Spinal cord (tissue), 9 donors: ENCODE measurements at regions not wholly inside any gene's neighbourhood (a gene's known extent, or its start where the extent isn't known, plus 50 kb on each side); places are given as distances from the start of the nearest gene placed in this dataset.
"Not testable (repeated sequence)": the region's sequence is repeated elsewhere in the genome, so short reads cannot be mapped to it uniquely, and the experiment has no call there.

Source experiments
- DNase-seq, 6 donors: peaks; one replicate each; pipeline versions ENCODE4 v3.0.0 to v3.0.0-alpha.2; 2013 to 2015; ENCODE audit warnings: low spot score in 6 of 6, low read depth in 4 of 6
- H3K27ac ChIP-seq: one replicate; pipeline ENCODE4 v1.5.1; 2013; ENCODE audit warnings: low read depth, low read length, control low read depth
- H3K27me3 ChIP-seq: one replicate; pipeline ENCODE4 v1.6.1; 2013; ENCODE audit warnings: low read length; ENCODE audit not compliant: control insufficient read depth, insufficient read depth
- H3K36me3 ChIP-seq: one replicate; pipeline ENCODE4 v1.6.1; 2013; ENCODE audit warnings: low read length; ENCODE audit not compliant: control insufficient read depth, insufficient read depth
- H3K4me1 ChIP-seq: one replicate; pipeline ENCODE4 v1.6.1; 2013; ENCODE audit warnings: low read length; ENCODE audit not compliant: control insufficient read depth, insufficient read depth
- H3K4me3 ChIP-seq: one replicate; pipeline ENCODE4 v1.5.1; 2013; ENCODE audit warnings: low read depth, low read length, control low read depth
- H3K9me3 ChIP-seq: one replicate; pipeline ENCODE4 v1.6.1; 2013; ENCODE audit warnings: low read length; ENCODE audit not compliant: control insufficient read depth, insufficient read depth
- WGBS: methylation state at CpG from one replicate; pipeline ENCODE4 v1.1.5; 2013; ENCODE audit warnings: missing lambda C conversion rate; ENCODE audit not compliant: insufficient coverage; 5-methylcytosine and 5-hydroxymethylcytosine counted together
- donor health status: healthy.

DNA sequence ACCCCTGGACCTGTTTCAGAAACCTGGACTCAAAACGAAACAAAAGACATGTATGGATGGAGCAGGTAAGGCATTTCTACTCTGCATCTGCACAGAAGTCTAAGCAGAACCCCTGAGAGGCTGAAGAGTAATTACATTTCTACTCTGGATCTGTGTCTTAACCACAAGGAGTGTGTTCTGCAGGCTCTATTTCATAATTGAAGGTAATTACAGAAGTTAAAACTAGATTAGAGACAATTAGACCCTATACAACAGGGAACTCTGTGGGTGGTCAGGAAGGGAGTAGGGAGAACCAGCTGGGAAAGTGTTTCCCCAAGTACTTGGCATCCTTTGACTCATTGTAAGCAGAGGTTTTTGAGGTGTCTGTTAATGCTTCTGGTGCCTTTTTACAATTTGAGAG, 69.8 kb downstream of the IGSF1 start:
- no CpG with 5 or more reads among the region's 1 CpG for WGBS

DNA sequence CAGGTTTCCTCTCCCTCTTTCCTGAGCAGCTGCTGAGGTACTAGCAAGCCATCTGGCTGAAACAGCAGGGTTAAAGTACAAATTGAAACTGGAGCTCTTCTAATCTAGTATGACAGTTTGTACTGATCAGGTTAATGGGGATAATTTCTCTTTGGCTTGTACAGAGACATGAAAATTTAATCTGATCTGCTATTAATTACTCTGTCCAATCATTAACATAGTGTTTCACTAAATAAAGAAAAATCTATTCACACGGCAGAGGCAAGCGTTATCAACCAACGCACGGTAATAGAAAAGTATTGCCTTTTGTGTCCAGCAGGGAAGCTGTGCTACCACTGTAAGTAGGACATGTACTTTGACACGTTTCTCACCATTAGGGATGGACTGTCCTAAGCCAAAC, 71.1 kb downstream of the IGSF1 start:
- no peak for DNase-seq
- Histone ChIP-seq H3K27ac (no peak overlapping the region), H3K4me1 (no peaks in the 10 kb centered on the region), H3K36me3 (no peaks in the 10 kb centered on the region), H3K9me3 (no peaks in the 10 kb centered on the region), H3K27me3 (peaks cover 5% of the 10 kb centered on the region), H3K4me3 (no peak overlapping the region)
- WGBS: 80% methylated on average over 4 of the region's 5 CpGs

More for the DNA sequence above, 69.8 kb downstream of the IGSF1 start:
- H3K4me1 ChIP-seq: no peaks in the 10 kb centered on the region
- H3K27ac ChIP-seq: no peak overlapping the region
- H3K9me3 ChIP-seq: no peaks in the 10 kb centered on the region
- no peaks in the 10 kb centered on the region for H3K36me3 ChIP-seq
- no peak overlapping the region for H3K4me3 ChIP-seq
- H3K27me3 ChIP-seq: no peaks in the 10 kb centered on the region
- no peak for DNase-seq

DNA sequence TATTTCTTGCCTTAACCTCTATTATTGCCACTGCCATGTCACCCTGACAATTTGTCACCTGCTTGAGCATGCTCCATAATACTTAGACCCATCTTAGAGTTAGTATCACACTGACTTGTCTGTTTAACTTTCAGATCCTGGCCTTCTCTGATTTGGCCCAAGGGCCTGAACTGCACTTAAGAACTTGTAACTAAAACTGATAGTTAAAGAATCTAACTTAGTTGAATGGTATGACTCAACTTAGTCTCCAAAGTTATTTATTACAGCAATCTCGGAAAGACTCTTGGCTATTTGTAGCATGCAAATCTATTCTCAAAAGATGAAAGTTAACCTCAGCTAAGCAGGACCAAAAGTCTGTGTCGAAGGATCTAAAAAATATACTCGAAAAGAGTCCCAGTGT, 72.3 kb downstream of the IGSF1 start:
- WGBS: no CpG with 5 or more reads among the region's 3 CpGs
- H3K9me3 ChIP-seq: no peaks in the 10 kb centered on the region
- no peak overlapping the region for H3K27ac ChIP-seq
- no peaks in the 10 kb centered on the region for H3K36me3 ChIP-seq
- H3K4me1 ChIP-seq: no peaks in the 10 kb centered on the region
- H3K27me3 ChIP-seq: peaks cover 5% of the 10 kb centered on the region
- no peak overlapping the region for H3K4me3 ChIP-seq
- no peak for DNase-seq

DNA sequence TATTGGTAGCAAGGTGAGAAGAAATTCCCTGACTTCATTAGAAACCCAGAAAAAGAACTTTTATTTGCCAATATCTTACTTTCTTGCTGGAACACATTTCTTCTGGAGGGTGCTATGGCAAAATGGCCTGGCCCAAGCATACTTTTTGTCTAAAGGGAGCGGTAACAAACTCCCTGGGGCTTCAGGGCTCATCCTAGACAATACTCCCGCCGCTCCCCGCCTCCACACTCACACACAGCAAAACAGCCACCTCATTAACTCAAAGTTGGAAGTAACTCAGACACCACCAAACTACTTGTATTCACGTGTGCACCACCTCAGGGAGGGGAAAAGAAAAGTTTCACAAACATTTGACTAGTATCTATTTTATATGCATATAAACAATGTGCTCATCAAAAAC, 75.7 kb downstream of the IGSF1 start:
- no peak overlapping the region for H3K4me3 ChIP-seq
- peaks cover 5% of the 10 kb centered on the region for H3K27me3 ChIP-seq
- 20% methylated on average over 1 of the region's 5 CpGs for WGBS

DNA sequence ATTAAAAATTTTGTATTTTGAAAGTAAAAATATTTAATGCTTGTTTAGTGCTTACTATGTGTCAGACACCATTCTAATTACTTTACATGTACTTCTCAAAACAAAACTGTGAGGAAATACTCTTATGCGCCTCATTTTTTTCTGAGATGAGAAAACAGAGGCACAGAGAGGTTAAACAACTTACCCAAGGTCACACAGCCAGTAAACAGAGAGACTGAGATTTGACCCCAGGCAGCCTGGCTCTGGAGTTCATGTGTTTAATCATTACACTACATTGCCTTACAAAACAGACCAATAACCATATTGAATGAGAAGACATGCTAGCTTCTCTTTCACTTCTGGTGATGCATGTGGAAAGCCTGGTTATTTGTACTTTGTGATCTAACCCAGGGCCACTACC, 86.3 kb downstream of the IGSF1 start:
- no peaks in the 10 kb centered on the region for H3K36me3 ChIP-seq
- no CpG with 5 or more reads among the region's 1 CpG for WGBS
- no peaks in the 10 kb centered on the region for H3K9me3 ChIP-seq
- H3K27me3 ChIP-seq: no peaks in the 10 kb centered on the region
- H3K4me3 ChIP-seq: no peak overlapping the region
- no peak overlapping the region for H3K27ac ChIP-seq
- no peak for DNase-seq
- H3K4me1 ChIP-seq: no peaks in the 10 kb centered on the region

More for the DNA sequence above, 75.7 kb downstream of the IGSF1 start:
- Histone ChIP-seq H3K4me1 (no peaks in the 10 kb centered on the region), H3K36me3 (no peaks in the 10 kb centered on the region), H3K9me3 (no peaks in the 10 kb centered on the region), H3K27ac (no peak overlapping the region)
- no peak for DNase-seq

DNA sequence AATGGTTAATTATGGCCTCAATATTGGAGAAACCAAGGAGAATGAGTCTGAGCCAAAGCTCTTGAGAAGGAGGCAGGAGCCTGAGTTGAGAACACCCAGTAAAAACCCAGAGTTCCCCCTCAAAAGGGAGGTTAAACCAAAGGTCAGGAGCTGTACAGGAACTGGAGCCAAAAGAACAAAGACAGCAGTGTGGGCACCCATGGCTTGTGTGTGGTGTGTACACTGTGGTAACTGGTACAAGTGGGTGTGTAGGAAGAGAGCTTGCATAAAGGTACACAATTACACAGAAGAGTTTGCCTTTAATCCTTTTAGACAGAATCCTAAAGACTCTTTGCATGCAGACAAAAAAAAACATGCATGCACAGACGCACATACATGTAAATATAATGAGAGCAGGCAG, 87.1 kb downstream of the IGSF1 start:
- H3K36me3 ChIP-seq: no peaks in the 10 kb centered on the region
- no CpG with 5 or more reads among the region's 1 CpG for WGBS
- H3K4me1 ChIP-seq: no peaks in the 10 kb centered on the region
- H3K9me3 ChIP-seq: no peaks in the 10 kb centered on the region
- H3K27ac ChIP-seq: no peak overlapping the region
- no peaks in the 10 kb centered on the region for H3K27me3 ChIP-seq
- DNase-seq: no peak
- H3K4me3 ChIP-seq: no peak overlapping the region

DNA sequence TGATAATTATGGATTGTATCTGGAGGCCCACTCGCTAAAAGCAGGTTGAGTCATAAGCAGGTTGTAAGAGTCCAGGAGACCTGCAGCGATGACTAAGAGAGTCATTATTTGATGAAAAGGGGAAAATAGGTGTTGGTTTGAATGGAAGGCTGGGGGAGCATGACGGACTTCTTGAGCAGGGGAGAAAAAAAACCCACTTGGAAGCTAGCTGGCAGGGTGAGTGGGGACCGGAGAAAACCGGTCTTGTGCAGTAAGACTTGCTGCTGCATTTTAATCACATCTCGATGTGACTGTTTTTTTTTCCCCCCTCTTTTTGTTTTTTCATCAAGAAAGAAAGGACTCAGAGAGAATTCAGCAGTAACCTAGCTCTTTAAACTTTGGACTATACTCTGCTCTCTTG, 90.0 kb downstream of the IGSF1 start:
- no peak overlapping the region for H3K4me3 ChIP-seq
- no peaks in the 10 kb centered on the region for H3K4me1 ChIP-seq
- peak in 3 of 6 donors; percentile 17 to 30 (median 20) for DNase-seq
- 40% methylated on average over 4 of the region's 6 CpGs for WGBS
- no peak overlapping the region for H3K27ac ChIP-seq
- H3K9me3 ChIP-seq: no peaks in the 10 kb centered on the region
- H3K36me3 ChIP-seq: no peaks in the 10 kb centered on the region
- H3K27me3 ChIP-seq: no peaks in the 10 kb centered on the region

DNA sequence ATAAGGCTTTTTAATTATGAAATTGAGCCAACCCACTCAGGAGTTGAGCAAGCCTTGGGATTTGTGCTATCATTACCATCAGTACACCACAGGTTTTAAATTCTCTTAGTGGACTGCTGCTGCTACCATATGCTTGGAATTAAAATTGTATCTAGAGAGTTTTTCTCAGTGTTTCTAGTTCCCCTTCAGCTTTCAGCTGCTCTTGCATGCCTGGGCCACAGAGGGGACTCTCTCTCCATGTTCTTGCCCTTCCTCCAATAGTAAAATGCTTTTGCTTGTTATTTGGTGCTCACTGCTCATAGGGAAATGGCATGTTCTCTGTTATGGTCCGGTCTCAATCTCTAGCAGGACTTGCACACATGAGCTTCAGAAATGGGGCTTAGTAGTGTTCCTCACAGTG, 101.9 kb downstream of the IGSF1 start:
- Histone ChIP-seq H3K27ac (no peak overlapping the region), H3K9me3 (peaks cover 3% of the 10 kb centered on the region), H3K36me3 (no peaks in the 10 kb centered on the region), H3K4me3 (no peak overlapping the region), H3K4me1 (no peaks in the 10 kb centered on the region), H3K27me3 (no peaks in the 10 kb centered on the region)
- peak in 1 of 6 donors; percentile 14 for DNase-seq
- WGBS: 67% methylated on average over 1 of the region's 1 CpG

DNA sequence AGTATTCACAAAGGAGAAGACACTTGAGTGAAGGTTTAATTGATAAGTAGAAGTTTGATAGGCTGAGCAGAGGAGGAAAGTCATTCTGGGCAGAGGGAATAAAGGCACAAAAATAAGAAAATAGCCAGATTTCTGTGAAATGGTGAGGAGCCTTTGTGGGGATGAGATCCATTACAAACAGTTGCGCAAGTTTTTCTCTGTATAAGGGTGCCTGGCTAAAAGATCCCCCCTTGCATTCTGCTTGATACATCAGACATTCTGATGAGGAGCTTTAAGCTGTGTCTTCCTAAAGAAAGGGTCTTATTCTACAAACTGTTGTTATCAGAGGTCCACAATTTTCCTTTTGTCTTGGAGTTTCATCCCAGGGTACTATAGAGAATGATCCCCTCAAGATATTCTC, 112.0 kb downstream of the ARHGAP36 start:
- Histone ChIP-seq H3K4me3 (no peak overlapping the region), H3K27ac (no peak overlapping the region), H3K4me1 (no peaks in the 10 kb centered on the region), H3K9me3 (no peaks in the 10 kb centered on the region), H3K27me3 (no peaks in the 10 kb centered on the region), H3K36me3 (no peaks in the 10 kb centered on the region)
- no peak for DNase-seq
- no CpG with 5 or more reads among the region's 1 CpG for WGBS

DNA sequence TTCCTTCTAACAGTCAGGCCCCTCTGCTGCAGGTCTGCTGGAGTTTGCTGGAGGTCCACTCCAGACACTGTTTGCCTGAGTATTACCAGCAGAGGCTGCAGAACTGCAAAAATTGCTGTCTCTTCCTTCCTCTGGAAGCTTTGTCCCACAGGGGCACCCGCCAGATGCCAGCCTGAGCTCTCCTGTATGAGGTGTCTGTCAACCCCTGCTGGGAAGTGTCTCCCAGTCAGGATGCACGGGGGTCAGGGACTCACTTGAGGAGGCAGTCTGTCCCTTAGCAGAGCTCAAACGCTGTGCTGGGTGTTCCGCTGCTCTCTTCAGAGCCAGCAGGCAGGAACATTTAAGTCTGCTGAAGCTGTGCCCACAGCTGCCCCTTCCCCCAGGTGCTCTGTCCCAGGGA, 105.5 kb downstream of the ARHGAP36 start:
- H3K27ac ChIP-seq, H3K27me3 ChIP-seq, H3K9me3 ChIP-seq, DNase-seq, H3K4me3 ChIP-seq, H3K36me3 ChIP-seq, H3K4me1 ChIP-seq: not testable (repeated sequence)
- WGBS: 63% methylated on average over 4 of the region's 4 CpGs
